ENCODE measurements at regions not wholly inside any gene's neighbourhood (a gene's known extent, or its start where the extent isn't known, plus 50 kb on each side); places are given as distances from the start of the nearest gene placed in this dataset.

DNA sequence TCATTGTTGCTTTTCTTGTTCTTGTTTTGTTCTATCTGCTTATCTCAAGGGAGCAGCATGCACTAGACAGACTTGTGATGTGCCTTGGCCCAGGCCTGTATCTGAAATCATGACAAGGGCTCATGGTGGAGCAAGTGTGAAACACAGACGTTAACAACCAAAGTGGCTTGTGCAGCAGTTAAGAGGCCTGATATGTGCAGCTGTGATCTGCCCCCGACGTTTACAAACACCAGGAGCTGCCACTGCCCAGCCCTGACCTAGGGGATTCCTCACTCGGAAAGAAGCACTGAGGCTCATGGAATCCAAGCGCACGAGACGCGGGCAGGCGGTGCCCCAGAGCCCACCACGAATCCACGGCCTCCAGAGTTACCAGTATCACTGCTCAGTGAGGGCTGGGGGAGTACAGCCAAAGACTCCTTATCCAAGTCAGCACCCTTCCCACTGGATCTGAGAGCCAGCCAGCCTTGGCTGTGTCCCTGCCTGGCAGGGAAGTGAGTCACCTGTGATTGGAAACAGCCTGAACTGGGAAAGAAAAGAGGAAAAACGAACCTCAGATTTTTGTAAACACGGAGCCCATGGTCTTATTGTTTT lies 62.3 kb upstream of the SNTG2 start:
- DNase-seq, result no peak
- Histone ChIP-seq H3K27me3 (replicated peaks; ENCODE audit: insufficient read depth, low read length) (no peaks in the 10 kb centered on the region), H3K36me3 (replicated peaks; ENCODE audit: insufficient read depth, low read length) (no peaks in the 10 kb centered on the region), H3K4me2 (ENCODE audit: low read depth, low read length) (no peak overlapping the region), H3F3A (ENCODE audit: insufficient read depth, low read length) (no peaks in the 10 kb centered on the region), H3K9ac (ENCODE audit: low read length) (no peak overlapping the region), H3K4me1 (ENCODE audit: low read length) (no peaks in the 10 kb centered on the region), H3K9me3 (replicated peaks; ENCODE audit: insufficient read depth, low read length) (no peaks in the 10 kb centered on the region), H2AFZ (ENCODE audit: low read length) (no peak overlapping the region), H3K27ac (ENCODE audit: low read length) (no peak overlapping the region), H3K4me3 (ENCODE audit: low read length) (no peak overlapping the region), H4K20me1 (ENCODE audit: insufficient read depth, low read length) (no peaks in the 10 kb centered on the region), H3K79me2 (ENCODE audit: low read length) (no peaks in the 10 kb centered on the region), H3K9me2 (replicated peaks; ENCODE audit: insufficient read depth, low read length) (no peaks in the 10 kb centered on the region)
- TF ChIP-seq, protein P1, sequence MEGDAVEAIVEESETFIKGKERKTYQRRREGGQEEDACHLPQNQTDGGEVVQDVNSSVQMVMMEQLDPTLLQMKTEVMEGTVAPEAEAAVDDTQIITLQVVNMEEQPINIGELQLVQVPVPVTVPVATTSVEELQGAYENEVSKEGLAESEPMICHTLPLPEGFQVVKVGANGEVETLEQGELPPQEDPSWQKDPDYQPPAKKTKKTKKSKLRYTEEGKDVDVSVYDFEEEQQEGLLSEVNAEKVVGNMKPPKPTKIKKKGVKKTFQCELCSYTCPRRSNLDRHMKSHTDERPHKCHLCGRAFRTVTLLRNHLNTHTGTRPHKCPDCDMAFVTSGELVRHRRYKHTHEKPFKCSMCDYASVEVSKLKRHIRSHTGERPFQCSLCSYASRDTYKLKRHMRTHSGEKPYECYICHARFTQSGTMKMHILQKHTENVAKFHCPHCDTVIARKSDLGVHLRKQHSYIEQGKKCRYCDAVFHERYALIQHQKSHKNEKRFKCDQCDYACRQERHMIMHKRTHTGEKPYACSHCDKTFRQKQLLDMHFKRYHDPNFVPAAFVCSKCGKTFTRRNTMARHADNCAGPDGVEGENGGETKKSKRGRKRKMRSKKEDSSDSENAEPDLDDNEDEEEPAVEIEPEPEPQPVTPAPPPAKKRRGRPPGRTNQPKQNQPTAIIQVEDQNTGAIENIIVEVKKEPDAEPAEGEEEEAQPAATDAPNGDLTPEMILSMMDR (IDR thresholded peaks at IDR 0.05; ENCODE audit: low read length), result no peak
- TF ChIP-seq EZH2phosphoT487 (IDR thresholded peaks at IDR 0.05; ENCODE audit: low read length) (no peak), EZH2 (optimal IDR thresholded peaks at IDR 0.05; ENCODE audit: low read depth, low read length) (no peak)

DNA sequence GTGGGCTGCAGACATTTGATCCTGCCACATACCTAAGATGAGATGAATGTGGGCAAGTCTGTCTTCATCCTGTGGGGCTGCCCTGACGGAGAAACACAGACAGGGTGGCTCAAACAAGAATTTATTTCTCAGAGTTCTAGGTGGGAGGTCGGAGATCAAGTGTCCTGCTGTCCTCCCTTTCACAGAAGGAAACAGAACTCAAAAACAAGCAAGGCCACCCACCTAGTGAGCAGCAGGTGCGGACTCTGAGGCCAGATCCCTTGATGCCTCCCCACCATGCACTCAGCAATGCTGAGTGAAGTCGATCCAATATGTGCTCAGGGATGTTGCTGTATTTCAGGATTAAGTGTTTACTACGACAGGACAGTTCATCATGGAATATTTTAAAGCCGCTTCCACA lies 63.0 kb upstream of the SNTG2 start:
- Histone ChIP-seq H3K27me3 (replicated peaks; ENCODE audit: insufficient read depth, low read length) (no peaks in the 10 kb centered on the region), H3K4me2 (ENCODE audit: low read depth, low read length) (no peak overlapping the region)
- DNase-seq, result no peak

DNA sequence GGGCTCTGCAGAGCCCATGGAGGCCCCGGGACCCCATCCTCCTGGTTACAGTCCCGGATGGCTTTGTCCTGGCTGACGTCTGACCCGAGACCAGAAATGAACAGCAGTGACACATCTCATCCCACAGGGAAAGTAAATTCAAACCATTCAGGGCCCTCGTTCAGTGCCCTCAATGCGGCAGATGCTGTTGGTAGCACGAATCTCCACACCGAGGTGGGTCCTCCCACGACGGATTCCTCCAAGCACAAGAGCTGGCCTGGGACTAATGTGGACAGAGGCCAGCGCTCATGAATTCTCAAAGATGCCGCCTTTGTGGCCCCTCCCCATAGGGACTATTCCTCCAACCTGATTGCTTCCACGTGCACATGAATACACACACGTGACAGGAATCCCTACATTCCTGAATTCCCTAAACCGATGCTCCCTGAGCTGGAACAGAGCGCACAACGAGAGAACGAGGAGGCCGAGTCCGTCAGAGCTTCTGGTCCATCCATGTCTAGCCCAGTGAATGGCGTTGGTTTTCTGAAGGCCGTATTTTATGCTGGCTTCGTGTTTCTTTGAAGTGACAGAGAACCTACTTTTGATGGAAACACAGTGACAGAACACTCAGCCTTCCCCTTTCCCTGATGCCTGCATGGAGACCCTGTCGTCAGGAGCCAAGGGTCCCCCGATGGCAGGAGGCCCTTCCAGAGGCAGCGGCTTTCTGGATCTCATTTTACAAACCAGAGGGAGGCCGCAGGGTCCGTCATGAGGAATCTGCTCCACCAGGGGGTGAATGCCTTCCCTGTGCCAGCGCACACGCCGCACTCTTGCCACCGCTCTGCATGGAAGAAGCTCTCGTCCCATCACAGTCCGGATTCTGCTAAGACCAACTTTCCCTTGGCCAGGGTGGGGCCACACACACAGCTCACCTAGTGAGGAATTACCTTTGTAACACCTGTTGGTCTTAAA lies 64.3 kb upstream of the SNTG2 start:
- Histone ChIP-seq H3K36me3 (replicated peaks; ENCODE audit: insufficient read depth, low read length) (no peaks in the 10 kb centered on the region), H3K27me3 (replicated peaks; ENCODE audit: insufficient read depth, low read length) (no peaks in the 10 kb centered on the region), H3K9me2 (replicated peaks; ENCODE audit: insufficient read depth, low read length) (no peaks in the 10 kb centered on the region), H3K4me3 (ENCODE audit: low read length) (no peak overlapping the region), H3K79me2 (ENCODE audit: low read length) (no peaks in the 10 kb centered on the region), H3K27ac (ENCODE audit: low read length) (no peak overlapping the region), H2AFZ (ENCODE audit: low read length) (no peak overlapping the region), H3K4me1 (ENCODE audit: low read length) (no peaks in the 10 kb centered on the region), H3K9ac (ENCODE audit: low read length) (no peak overlapping the region), H3K4me2 (ENCODE audit: low read depth, low read length) (no peak overlapping the region), H4K20me1 (ENCODE audit: insufficient read depth, low read length) (no peaks in the 10 kb centered on the region), H3F3A (ENCODE audit: insufficient read depth, low read length) (no peaks in the 10 kb centered on the region), H3K9me3 (replicated peaks; ENCODE audit: insufficient read depth, low read length) (no peaks in the 10 kb centered on the region)
- DNase-seq, result no peak
- TF ChIP-seq, protein P1 (IDR thresholded peaks at IDR 0.05; ENCODE audit: low read length), result no peak
- TF ChIP-seq EZH2phosphoT487 (IDR thresholded peaks at IDR 0.05; ENCODE audit: low read length) (no peak), EZH2 (optimal IDR thresholded peaks at IDR 0.05; ENCODE audit: low read depth, low read length) (no peak)

More for the DNA sequence above, 63.0 kb upstream of the SNTG2 start:
- no peak overlapping the region for H3K4me3 ChIP-seq (ENCODE audit: low read length)
- H3K4me1 ChIP-seq (ENCODE audit: low read length), result no peaks in the 10 kb centered on the region
- no peaks in the 10 kb centered on the region for H3F3A ChIP-seq (ENCODE audit: insufficient read depth, low read length)
- TF ChIP-seq EZH2 (optimal IDR thresholded peaks at IDR 0.05; ENCODE audit: low read depth, low read length), result no peak
- TF ChIP-seq, protein P1 (IDR thresholded peaks at IDR 0.05; ENCODE audit: low read length), result no peak
- no peak for TF ChIP-seq EZH2phosphoT487 (IDR thresholded peaks at IDR 0.05; ENCODE audit: low read length)
- no peaks in the 10 kb centered on the region for H3K36me3 ChIP-seq (replicated peaks; ENCODE audit: insufficient read depth, low read length)
- H2AFZ ChIP-seq (ENCODE audit: low read length), result no peak overlapping the region
- no peaks in the 10 kb centered on the region for H3K79me2 ChIP-seq (ENCODE audit: low read length)
- H3K9me3 ChIP-seq (replicated peaks; ENCODE audit: insufficient read depth, low read length), result no peaks in the 10 kb centered on the region
- H3K9ac ChIP-seq (ENCODE audit: low read length), result no peak overlapping the region
- H3K27ac ChIP-seq (ENCODE audit: low read length), result no peak overlapping the region
- H3K9me2 ChIP-seq (replicated peaks; ENCODE audit: insufficient read depth, low read length), result no peaks in the 10 kb centered on the region
- H4K20me1 ChIP-seq (ENCODE audit: insufficient read depth, low read length), result no peaks in the 10 kb centered on the region

Data from MM.1S (cell line).